ENCODE measurements at regions not wholly inside any gene's neighbourhood (a gene's known extent, or its start where the extent isn't known, plus 50 kb on each side); places are given as distances from the start of the nearest gene placed in this dataset.

DNA sequence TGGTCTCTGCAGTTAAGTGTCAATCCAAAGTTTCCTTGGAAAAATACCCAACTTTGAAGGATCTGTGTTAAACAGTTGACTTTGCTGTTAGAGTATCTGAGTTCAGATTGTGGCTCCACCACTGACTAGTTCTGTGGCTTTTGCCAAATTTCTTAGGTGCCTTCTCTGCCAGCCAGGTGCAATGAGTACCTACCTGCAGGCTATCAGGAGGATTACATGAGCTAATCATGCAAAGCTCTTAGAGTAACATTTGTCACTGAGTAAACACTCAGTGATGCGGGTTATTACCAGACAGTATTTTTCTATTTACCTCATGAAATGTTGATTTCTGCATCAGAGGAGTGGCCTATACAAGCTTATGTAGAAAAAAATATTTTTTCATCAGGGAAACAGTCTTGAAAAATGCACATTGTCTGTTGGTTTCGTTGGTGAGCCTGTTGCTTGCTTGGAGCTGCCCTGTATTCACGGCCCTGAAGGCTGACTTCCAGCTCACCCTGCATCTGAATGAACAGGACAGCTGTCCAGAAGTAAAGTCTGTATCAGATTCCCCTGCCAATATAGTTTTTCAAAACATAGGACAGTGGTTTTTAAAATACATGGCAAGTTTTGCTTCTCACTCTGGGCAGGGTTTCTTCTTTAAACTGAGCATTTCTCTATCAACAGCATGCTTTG lies 235.1 kb downstream of the CDCA7 start:
- Histone ChIP-seq H3K36me3 (ENCODE audit: insufficient read depth, low read length) (no peaks in the 10 kb centered on the region), H3K9ac (ENCODE audit: low read length) (no peak overlapping the region), H3K9me2 (ENCODE audit: insufficient read depth, low read length) (no peaks in the 10 kb centered on the region), H3K79me2 (replicated peaks; ENCODE audit: insufficient read depth, low read length) (no peaks in the 10 kb centered on the region), H2AFZ (ENCODE audit: low read depth, low read length) (no peak overlapping the region), H3F3A (ENCODE audit: insufficient read depth, low read length, poor library complexity, severe bottlenecking) (no peaks in the 10 kb centered on the region), H3K9me3 (ENCODE audit: low read length) (peaks cover 5% of the 10 kb centered on the region), H3K27ac (ENCODE audit: low read length) (no peak overlapping the region), H3K27me3 (ENCODE audit: insufficient read depth, low read depth, low read length) (no peaks in the 10 kb centered on the region), H4K20me1 (ENCODE audit: insufficient read depth) (no peaks in the 10 kb centered on the region), H3K4me3 (ENCODE audit: low read length) (no peak overlapping the region), H3K4me2 (ENCODE audit: low read length) (no peak overlapping the region)
- TF ChIP-seq, protein P1, sequence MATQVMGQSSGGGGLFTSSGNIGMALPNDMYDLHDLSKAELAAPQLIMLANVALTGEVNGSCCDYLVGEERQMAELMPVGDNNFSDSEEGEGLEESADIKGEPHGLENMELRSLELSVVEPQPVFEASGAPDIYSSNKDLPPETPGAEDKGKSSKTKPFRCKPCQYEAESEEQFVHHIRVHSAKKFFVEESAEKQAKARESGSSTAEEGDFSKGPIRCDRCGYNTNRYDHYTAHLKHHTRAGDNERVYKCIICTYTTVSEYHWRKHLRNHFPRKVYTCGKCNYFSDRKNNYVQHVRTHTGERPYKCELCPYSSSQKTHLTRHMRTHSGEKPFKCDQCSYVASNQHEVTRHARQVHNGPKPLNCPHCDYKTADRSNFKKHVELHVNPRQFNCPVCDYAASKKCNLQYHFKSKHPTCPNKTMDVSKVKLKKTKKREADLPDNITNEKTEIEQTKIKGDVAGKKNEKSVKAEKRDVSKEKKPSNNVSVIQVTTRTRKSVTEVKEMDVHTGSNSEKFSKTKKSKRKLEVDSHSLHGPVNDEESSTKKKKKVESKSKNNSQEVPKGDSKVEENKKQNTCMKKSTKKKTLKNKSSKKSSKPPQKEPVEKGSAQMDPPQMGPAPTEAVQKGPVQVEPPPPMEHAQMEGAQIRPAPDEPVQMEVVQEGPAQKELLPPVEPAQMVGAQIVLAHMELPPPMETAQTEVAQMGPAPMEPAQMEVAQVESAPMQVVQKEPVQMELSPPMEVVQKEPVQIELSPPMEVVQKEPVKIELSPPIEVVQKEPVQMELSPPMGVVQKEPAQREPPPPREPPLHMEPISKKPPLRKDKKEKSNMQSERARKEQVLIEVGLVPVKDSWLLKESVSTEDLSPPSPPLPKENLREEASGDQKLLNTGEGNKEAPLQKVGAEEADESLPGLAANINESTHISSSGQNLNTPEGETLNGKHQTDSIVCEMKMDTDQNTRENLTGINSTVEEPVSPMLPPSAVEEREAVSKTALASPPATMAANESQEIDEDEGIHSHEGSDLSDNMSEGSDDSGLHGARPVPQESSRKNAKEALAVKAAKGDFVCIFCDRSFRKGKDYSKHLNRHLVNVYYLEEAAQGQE (IDR thresholded peaks at IDR 0.05; ENCODE audit: borderline replicate concordance), result no peak
- no peak for TF ChIP-seq TAF1 (IDR thresholded peaks at IDR 0.05; ENCODE audit: low read depth)

DNA sequence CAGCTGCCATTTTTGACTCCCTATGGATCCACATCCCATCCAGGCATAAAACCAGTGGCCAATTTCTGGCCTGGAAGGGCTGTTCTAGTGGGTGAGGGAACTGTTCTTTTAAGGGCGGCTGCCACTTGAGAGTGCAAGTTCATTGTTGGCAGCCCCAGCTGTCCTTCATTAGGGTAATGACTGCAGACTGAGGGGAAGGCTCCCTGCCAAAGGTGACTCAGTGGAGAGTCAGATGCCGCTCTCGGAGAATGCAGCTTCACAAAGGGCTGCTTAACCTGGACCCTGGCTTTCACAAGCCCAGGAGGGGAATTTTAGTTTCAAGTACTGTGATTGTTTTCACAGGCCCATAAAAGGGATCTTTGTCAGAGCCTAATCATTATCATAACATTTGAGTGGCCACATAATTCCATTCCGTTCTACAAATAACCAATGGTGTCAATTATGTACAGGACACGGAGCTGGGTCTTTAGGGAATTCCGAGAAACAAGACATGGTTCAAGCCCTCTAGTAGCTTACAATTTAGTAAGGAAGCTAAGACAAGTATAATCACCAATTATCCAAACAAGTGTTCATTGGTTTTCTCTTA lies 235.7 kb downstream of the CDCA7 start:
- H2AFZ ChIP-seq (ENCODE audit: low read depth, low read length), result no peak overlapping the region
- H3K27me3 ChIP-seq (ENCODE audit: insufficient read depth, low read depth, low read length), result no peaks in the 10 kb centered on the region
- H3K36me3 ChIP-seq (ENCODE audit: insufficient read depth, low read length), result no peaks in the 10 kb centered on the region
- H3K4me3 ChIP-seq (ENCODE audit: low read length), result no peak overlapping the region
- no peaks in the 10 kb centered on the region for H3F3A ChIP-seq (ENCODE audit: insufficient read depth, low read length, poor library complexity, severe bottlenecking)
- H3K9ac ChIP-seq (ENCODE audit: low read length), result no peak overlapping the region
- TF ChIP-seq EZH2 (IDR thresholded peaks at IDR 0.05; ENCODE audit: borderline replicate concordance, insufficient read depth, low read length, poor library complexity, severe bottlenecking), result no peak
- TF ChIP-seq, protein P1 (IDR thresholded peaks at IDR 0.05; ENCODE audit: borderline replicate concordance), result no peak
- TF ChIP-seq TAF1 (IDR thresholded peaks at IDR 0.05; ENCODE audit: low read depth), result no peak
- peaks cover 5% of the 10 kb centered on the region for H3K9me3 ChIP-seq (ENCODE audit: low read length)
- no peak overlapping the region for H3K4me2 ChIP-seq (ENCODE audit: low read length)
- H3K9me2 ChIP-seq (ENCODE audit: insufficient read depth, low read length), result no peaks in the 10 kb centered on the region
- no peaks in the 10 kb centered on the region for H3K79me2 ChIP-seq (replicated peaks; ENCODE audit: insufficient read depth, low read length)
- no peaks in the 10 kb centered on the region for H4K20me1 ChIP-seq (ENCODE audit: insufficient read depth)
- no peak overlapping the region for H3K27ac ChIP-seq (ENCODE audit: low read length)

DNA sequence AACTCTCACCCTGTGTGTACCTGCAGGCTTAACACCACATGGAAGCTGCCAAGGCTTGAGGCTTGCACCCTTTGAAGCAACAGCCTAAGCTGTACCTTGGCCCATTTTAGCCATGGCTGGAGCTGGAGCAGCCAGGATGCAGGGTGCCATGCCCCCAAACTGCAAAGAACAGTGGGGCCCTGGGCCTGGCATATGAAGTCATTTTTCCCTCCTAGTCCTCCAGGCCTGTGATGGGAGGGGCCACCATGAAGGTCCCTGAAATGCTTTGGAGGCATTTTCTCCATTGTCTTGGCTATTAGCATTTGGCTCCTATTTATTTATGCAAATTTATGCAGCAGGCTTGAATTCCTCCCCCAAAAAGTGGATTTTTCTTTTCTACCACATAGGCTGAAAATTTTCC lies 238.4 kb downstream of the CDCA7 start:
- Histone ChIP-seq H3K27ac (ENCODE audit: low read length) (no peak overlapping the region), H3K36me3 (ENCODE audit: insufficient read depth, low read length) (no peaks in the 10 kb centered on the region), H3K9me2 (ENCODE audit: insufficient read depth, low read length) (no peaks in the 10 kb centered on the region), H3K9ac (ENCODE audit: low read length) (no peak overlapping the region), H3K4me2 (ENCODE audit: low read length) (no peak overlapping the region), H2AFZ (ENCODE audit: low read depth, low read length) (no peak overlapping the region), H3F3A (ENCODE audit: insufficient read depth, low read length, poor library complexity, severe bottlenecking) (no peaks in the 10 kb centered on the region), H3K4me3 (ENCODE audit: low read length) (no peak overlapping the region), H4K20me1 (ENCODE audit: insufficient read depth) (no peaks in the 10 kb centered on the region), H3K27me3 (ENCODE audit: insufficient read depth, low read depth, low read length) (no peaks in the 10 kb centered on the region), H3K9me3 (ENCODE audit: low read length) (peaks cover 6% of the 10 kb centered on the region), H3K79me2 (replicated peaks; ENCODE audit: insufficient read depth, low read length) (no peaks in the 10 kb centered on the region)
- TF ChIP-seq, protein P1 (IDR thresholded peaks at IDR 0.05; ENCODE audit: borderline replicate concordance), result no peak
- no peak for TF ChIP-seq EP300 (conservative IDR thresholded peaks at IDR 0.05; ENCODE audit: poor library complexity, severe bottlenecking)
- no peak for TF ChIP-seq TAF1 (IDR thresholded peaks at IDR 0.05; ENCODE audit: low read depth)
- TF ChIP-seq POLR2AphosphoS5 (IDR thresholded peaks at IDR 0.05), result no peak
- no peak for TF ChIP-seq RAD21 (conservative IDR thresholded peaks at IDR 0.05)
- TF ChIP-seq SMC3 (conservative IDR thresholded peaks at IDR 0.05; ENCODE audit: poor library complexity), result no peak
- no peak for TF ChIP-seq EZH2 (IDR thresholded peaks at IDR 0.05; ENCODE audit: borderline replicate concordance, insufficient read depth, low read length, poor library complexity, severe bottlenecking)
- no peak for TF ChIP-seq CTCF (IDR thresholded peaks at IDR 0.05; ENCODE audit: poor library complexity, severe bottlenecking)

All from neural cell (in vitro differentiated cells).